DOHH2 (cell line): ENCODE measurements at regions not wholly inside any gene's neighbourhood (a gene's known extent, or its start where the extent isn't known, plus 50 kb on each side); places are given as distances from the start of the nearest gene placed in this dataset.

Experiments used
- CTCF ChIP-seq: fragments of 200-600 bp; sonication (generic); IDR thresholded peaks from one replicate; pipeline ENCODE4 v1.5.1; 2014; ENCODE audit warnings: antibody characterized with exemption, mild to moderate bottlenecking, low read depth, low read length; ENCODE audit not compliant: poor library complexity, severe bottlenecking
- EZH2phosphoT487 ChIP-seq: fragments of 200-600 bp; sonication (generic); IDR thresholded peaks from 2 replicates; pipeline ENCODE4 v1.6.1; 2017; ENCODE audit warnings: borderline replicate concordance, mild to moderate bottlenecking, antibody characterized with exemption, low read length, moderate library complexity, mixed read lengths

- TF ChIP-seq EZH2phosphoT487: no peak
- TF ChIP-seq CTCF: no peak
These were observed 1431.0 kb upstream of the WWC1 start for GRCh38 chr5:166860426-166860825.
